ENCODE measurements at regions not wholly inside any gene's neighbourhood (a gene's known extent, or its start where the extent isn't known, plus 50 kb on each side); places are given as distances from the start of the nearest gene placed in this dataset.

- TF ChIP-seq POLR2A (IDR thresholded peaks at IDR 0.05; ENCODE audit: low read length) (no peak), GATA1 (IDR thresholded peaks at IDR 0.05; ENCODE audit: low read depth, low read length) (no peak)
Measured at GRCh38 chr10:28242555-28243204, 60.2 kb downstream of the MPP7 start.
